Kidney capillary endothelial cell (primary cell): ENCODE measurements at regions not wholly inside any gene's neighbourhood (a gene's known extent, or its start where the extent isn't known, plus 50 kb on each side); places are given as distances from the start of the nearest gene placed in this dataset.

ENCODE experiments used
- DNase-seq: peaks from one replicate; pipeline ENCODE4 v3.0.0-alpha.2; 2018; ENCODE audit warnings: low spot score

DNA sequence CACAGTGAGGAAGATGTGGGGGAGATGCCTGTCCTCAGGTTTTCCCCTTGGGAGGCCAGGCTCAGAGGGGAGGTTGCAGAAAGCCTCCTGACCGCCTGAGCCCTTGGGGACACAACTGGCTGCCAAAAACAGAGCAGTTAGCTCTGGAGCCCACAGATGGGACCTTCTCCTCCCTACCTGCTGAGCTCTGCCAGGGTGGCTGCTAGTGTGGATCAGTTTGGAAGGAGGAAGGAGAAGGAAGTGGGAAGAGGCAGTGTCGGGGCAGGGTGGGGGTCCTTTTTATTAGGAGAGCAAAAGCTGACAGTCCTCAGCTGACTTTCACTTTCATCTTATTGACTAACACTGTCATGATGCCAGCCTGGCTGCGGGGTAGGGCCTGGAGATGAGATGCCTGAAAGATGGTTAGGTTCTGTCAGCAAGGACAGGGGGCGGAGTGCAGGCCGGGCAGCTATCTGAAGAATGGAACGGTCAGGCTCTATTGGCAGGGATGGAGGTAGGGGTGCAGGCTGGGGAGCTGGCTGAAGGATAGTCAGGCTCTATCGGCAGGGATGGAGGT is 188.5 kb upstream of the HDAC4 start:
- DNase-seq, result no peak

DNA sequence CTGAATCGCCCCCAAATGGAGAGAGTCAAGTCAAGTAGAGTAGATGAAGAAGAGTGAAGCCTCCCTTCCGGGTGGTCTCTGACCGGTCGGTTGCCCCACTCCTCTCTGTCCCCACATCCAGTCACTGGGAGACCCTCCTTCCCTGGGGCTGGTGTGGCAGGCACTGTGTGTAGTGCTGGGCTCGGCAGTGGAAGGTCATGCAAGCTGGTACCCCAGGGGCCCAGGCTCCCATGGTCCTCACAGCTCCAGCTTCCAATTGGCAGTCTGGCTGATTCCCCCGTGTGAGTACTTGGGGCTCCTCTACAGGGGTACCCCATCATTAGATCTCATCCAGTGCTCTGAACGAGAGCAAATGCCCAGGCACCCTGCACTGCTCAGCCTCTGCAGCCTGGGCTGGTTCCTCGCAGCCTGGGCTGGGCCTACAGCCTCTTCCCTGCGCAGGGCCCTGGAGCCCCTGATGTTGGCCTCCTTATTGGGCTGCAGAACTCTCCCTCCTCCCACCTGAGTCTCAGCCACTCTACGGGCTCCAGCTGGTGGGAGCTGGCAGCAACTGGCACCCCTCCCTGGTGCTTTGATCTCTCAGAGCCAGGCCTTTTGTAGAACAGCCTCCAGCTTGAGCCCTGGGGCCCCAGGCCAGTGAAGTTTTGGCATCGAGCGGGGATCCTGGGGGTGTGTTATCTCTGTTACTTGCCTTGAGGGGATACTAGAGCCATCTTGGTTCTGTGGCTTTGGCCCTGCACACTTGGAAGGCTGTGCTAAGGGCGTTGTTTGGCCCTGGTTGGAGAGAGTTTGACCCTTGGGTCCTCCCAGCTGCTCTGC is 187.8 kb upstream of the HDAC4 start:
- DNase-seq, result no peak

GRCh38 chr2:239587841-239588240 is 187.0 kb upstream of the HDAC4 start:
- DNase-seq, result no peak

- no peak for DNase-seq
Observed at GRCh38 chr2:239587311-239587731, 186.5 kb upstream of the HDAC4 start.

DNA sequence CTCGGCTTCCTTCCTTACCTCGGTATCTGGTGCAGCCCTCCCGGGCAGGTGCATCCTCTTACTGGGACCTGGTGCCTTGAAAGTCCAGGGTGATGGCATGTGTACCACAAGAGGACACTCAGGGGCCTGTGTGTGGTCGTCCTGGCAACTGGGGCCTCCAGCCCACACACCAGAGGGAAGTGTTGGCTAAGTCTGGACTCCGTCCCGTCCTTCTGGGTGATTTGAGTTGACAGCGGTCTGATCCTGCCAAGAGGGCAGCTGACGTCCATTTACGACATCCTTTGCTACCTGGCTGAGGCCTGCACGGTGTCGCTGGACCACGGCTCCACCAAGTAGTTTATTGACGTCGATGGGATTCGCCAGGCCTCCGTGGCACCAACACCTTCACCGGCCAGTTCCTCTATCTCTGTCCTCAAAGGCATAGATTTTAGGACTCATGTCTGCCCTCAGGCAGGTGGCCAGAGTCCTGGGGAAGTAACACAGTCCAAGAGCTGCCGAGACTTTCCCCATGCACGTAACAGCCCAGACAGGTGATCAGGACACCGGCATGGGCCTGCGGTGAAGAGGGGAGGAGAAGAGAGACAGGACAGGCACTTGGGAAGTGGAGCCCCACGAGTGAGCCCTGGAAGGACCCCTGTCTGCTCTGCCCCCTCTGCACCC is 186.0 kb upstream of the HDAC4 start:
- no peak for DNase-seq

DNA sequence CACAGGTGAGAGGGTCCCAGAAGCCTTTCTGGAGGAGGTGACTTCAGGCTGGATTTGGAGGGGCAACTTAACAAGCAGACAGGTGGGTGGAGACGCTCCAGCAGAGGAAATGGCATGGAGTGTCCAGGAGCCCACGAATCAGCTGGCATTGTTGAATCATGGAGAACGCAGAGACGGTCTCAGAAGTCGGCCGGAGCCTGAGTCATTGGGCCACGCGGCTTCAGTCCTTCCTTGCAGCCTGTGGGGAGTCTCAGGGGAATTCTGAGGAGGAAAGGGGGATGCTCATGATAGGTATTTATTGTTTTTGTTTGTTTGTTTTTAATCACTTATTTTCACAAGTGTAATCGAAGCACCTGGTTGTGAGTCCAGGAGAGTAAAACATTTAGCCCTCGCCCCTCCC is 184.6 kb upstream of the HDAC4 start:
- DNase-seq, result no peak

DNA sequence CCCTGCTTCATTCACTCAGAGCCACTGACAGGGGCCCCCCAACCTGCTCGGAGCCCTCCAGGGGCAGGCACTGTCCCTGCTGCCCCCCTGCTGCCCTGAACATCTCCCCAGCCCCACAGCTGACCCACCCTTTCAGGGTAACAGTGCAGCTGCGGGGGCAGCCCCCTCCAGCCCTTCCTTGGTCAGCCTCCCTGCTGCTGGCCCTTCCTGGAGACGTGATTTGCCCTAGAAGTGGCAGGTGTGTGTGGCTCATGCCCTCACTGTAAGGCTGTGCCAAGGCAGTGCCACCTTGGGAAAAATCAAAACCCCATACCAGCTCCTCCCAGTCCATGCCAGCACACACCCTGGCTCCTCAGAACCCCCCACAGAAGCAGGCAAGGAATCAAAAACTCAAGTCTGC is 184.2 kb upstream of the HDAC4 start:
- DNase-seq, result no peak

DNA sequence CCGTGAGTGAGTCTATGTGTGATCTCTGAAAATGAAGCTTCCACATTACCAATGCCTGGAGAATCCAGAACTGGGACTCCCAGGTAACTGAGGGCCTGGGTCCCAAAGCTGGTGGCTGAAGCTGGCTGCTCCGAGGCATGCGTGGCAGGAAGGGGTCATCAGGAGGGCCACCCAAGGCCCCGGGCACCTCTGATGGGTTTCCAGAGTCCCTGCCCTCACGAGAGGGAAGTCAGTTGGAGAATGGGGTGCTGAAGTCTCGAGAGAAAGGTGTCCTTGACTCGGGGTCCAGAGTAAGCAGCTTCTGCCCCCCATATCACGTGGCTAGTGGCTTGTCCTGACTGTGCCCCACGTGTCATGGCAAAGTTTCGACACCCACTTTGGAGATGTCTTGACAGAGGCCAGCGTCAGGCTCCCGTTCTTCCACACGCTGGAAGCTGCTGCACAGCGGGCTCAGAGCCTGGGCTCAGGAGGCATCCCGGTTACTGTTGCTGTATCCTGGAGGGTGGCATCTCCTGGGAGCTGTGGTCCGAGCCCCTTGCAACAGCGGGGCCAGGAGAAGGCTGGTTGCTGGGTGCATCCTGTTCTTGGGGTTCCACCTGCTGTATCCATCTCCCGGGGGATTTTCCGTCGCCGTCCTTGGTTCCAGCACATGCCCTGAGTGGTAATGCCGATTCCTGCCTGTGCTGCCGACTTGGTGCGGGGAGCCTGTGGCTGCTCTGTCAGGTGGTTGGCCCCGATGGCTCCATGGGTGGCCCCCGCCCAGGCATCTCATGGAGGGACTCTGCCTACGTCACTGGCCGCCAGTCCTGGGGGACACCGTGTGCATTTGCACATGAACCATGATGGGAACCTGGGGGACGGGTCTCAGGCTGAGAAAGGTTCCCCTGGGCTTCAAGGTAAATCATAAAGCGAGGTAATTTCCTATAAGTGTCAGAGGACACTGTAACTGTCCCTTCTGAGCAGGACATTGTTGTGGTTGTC is 183.3 kb upstream of the HDAC4 start:
- DNase-seq, result no peak

DNA sequence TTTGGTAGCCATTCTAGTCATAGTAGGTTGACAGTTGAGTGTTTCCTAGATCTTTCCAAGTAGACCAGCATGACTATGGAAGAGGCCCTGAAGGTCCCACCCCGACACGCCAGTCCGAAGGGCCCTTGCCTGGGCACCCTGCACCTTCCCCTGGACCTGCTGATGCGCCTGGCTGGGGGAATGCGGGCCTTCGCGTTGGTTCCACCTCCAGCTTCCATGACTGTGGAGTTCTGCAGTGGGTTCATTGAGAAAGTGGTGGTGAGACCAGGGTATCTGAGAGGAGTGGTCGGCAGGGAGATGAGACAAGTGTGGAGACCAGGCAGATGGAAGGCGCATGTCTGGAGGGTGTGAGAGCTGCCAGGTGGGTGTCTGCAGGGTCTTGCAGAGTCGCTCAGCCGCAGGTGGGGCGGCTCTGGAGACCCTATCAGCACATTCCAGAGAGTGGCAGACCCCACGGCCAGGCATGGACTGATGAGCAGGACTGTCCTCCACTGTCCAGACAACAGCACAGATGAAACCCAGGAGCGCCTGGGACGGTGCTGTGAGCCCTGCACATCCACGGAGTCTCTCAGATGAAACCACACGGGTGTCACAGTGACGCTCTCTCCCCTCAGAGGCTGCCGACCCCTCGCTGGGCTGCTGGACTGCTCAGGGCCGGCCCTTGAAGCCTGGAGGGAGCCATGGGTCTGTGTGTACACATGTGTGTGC is 182.5 kb upstream of the HDAC4 start:
- no peak for DNase-seq

- no peak for DNase-seq
Observed at GRCh38 chr2:239582476-239582875, 181.7 kb upstream of the HDAC4 start.

- no peak for DNase-seq
Observed at GRCh38 chr2:239581352-239581901, 180.6 kb upstream of the HDAC4 start.

GRCh38 chr2:239580199-239580527 is 179.3 kb upstream of the HDAC4 start:
- DNase-seq, result no peak

DNA sequence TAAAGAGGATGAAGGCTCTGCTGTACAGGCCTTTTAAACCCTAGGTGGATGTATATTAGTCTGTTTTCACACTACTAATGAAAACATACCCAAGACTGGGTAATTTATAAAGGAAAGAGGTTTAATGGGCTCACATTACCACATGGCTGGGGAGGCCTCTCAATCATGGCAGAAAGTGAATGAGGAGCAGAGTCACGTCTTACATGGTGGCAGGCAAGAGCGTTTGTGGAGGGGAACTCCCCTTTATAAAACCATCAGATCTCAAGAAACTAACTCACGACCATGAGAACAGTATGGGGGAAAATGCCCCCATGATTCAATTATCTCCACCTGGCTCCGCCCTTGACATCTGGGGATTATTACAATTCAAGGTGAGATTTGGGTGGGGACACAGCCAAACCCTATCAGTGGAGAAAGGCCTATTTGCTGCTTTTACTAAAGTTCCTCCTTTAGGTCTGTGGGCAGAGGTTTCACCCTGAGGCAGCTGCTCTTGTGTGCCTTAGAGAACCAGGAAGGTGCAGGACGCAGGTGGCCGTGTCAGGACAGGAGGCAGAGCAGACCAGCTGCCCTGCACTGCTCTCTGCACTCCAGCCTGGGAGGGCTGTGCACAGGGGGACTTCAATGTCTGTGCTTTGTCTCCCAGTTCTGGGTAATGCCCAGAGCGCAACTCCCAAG is 178.8 kb upstream of the HDAC4 start:
- no peak for DNase-seq

GRCh38 chr2:239579081-239579480 is 178.3 kb upstream of the HDAC4 start:
- DNase-seq, result no peak

DNA sequence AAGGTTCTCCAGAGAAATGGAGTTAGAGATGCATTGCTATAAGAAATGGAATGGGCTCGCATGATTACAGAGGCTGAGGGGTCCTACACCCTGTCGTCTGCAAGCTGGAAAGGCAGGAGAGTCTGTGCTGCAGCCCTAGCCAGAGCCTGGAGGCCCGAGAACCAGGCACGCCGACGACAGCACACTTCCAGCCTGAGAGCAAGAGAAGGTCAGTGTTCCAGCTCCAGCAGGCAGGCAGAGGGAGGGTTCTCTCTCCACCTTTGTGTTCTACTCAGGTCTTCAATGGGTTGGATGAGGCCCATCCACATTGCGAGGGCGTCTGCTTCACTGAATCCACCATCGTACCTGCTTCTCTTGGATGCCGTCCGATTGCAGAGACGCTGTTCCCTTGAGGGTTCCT is 177.6 kb upstream of the HDAC4 start:
- DNase-seq, result no peak

GRCh38 chr2:239577935-239578334 is 177.1 kb upstream of the HDAC4 start:
- no peak for DNase-seq

DNA sequence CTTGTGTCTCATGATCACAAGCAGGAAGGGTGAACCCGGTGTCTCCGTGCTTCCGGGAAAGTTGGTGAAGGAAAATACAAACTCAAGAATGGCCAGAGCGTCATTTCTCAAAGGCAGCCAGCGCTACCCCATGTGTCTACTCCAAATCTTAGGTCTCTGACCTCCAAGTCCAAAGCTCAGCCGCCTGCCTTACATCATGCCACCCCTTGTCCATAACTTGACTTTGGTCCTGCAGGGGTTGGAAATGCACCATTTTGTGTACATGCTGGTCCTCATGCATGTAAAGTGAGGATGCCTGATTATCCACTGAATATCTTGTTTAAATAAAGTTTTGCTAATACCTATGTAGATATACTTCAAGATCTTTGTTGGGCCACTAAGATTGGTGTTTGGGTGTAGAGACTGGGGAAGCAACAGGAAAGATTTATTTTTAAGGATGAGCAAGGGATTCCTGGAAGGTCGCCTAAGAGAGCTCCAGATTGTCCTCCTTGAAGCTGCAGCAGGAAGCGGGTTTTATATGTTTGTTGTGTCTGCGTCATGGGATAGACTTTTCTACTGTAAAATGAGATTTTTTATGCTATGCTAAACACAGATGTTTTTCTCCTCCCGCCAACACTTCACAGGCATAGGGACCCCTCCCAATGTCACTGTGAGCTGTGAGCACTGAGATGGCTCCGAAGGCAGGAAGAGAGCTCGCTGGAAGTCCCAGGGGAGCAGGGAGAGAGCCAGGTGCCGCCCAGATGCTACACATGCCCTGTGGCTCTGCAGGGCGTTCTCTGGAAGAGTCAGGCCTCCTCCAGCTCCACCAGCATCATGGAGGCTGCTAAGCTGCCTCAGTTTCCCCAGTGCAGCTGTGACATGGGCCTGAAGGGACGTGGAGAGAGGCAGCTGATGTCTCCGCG is 176.2 kb upstream of the HDAC4 start:
- no peak for DNase-seq

DNA sequence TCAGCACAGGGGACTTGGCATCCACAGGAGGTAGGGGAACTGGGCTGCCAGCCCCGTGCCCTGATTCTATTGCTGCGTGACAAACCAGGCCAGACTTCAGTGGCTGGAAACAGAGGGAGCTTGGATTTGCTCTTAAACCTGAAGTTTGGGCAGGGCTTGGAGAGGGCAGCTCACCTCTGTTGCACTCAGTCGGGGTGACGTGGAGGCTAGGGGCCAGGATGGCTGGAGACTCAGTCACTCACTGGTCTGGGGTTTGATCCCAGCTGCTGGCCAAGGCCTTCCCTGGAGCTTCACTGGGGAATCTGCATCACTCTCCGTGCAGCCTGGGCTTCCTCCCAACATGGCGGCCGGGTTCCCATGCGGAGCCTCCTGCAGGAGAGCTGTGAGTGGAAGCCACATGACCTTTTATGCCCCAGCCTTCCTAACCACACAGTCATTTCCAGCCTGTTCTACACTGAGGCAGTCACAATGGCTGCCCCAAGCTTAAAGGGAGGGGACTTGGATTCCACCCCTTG is 175.2 kb upstream of the HDAC4 start:
- DNase-seq, result no peak

- DNase-seq, result no peak
Observed at GRCh38 chr2:239574434-239575156, 173.8 kb upstream of the HDAC4 start.
